ENCODE measurements at regions not wholly inside any gene's neighbourhood (a gene's known extent, or its start where the extent isn't known, plus 50 kb on each side); places are given as distances from the start of the nearest gene placed in this dataset.

DNA sequence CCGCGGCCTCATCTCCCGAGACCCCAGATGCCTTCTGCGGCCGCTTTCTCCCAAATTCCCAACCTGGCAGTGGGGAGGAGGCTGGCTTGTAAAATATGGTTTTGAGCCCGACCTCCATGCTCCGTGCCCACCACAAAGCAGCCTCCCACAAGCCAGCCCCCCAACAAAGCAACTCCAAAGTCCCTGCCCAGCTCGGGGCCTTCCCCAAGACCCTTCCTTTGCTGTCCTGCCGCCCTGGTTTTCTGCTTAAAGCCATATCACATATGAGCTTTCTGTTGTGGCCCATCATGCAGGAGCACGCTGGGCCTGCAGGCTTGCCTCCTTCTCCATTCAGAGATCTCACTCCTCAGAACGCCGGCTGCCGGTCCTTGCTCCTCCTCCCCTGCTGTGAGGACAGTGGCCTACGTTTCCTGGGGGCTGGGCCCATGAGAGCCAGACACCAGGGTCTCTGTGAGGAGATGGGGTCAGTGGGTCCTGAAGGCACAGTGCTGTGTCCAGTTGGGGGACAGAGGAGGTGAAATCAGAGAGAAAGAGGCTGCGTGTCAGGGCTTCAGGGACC is 680.0 kb downstream of the BRD1 start:
- TF ChIP-seq, protein P1, sequence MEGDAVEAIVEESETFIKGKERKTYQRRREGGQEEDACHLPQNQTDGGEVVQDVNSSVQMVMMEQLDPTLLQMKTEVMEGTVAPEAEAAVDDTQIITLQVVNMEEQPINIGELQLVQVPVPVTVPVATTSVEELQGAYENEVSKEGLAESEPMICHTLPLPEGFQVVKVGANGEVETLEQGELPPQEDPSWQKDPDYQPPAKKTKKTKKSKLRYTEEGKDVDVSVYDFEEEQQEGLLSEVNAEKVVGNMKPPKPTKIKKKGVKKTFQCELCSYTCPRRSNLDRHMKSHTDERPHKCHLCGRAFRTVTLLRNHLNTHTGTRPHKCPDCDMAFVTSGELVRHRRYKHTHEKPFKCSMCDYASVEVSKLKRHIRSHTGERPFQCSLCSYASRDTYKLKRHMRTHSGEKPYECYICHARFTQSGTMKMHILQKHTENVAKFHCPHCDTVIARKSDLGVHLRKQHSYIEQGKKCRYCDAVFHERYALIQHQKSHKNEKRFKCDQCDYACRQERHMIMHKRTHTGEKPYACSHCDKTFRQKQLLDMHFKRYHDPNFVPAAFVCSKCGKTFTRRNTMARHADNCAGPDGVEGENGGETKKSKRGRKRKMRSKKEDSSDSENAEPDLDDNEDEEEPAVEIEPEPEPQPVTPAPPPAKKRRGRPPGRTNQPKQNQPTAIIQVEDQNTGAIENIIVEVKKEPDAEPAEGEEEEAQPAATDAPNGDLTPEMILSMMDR (conservative IDR thresholded peaks at IDR 0.05; ENCODE audit: low read depth, low read length) = no peak
- no peak for TF ChIP-seq EZH2 (IDR thresholded peaks at IDR 0.05; ENCODE audit: low read length, unreplicated experiment)
- no peak for TF ChIP-seq EZH2phosphoT487 (IDR thresholded peaks at IDR 0.05; ENCODE audit: borderline replicate concordance, low read length)

All from PC-3 (cell line).